ENCODE measurements at regions not wholly inside any gene's neighbourhood (a gene's known extent, or its start where the extent isn't known, plus 50 kb on each side); places are given as distances from the start of the nearest gene placed in this dataset.

GRCh38 chr2:162964513-162964912, 125.9 kb upstream of the KCNH7 start:
- no peak for DNase-seq (ENCODE audit: low read depth in 2 of 2)

- no peak for DNase-seq (ENCODE audit: low read depth in 2 of 2)
These were observed 124.6 kb upstream of the KCNH7 start for GRCh38 chr2:162963156-162963555.

GRCh38 chr2:162945785-162946184, 107.2 kb upstream of the KCNH7 start:
- DNase-seq (ENCODE audit: low read depth in 2 of 2), result no peak

GRCh38 chr2:162938387-162938786, 99.8 kb upstream of the KCNH7 start:
- no peak for DNase-seq (ENCODE audit: low read depth in 2 of 2)

GRCh38 chr2:162934191-162934590, 95.6 kb upstream of the KCNH7 start:
- no peak for DNase-seq (ENCODE audit: low read depth in 2 of 2)

GRCh38 chr2:162932416-162932815, 93.8 kb upstream of the KCNH7 start:
- no peak for DNase-seq (ENCODE audit: low read depth in 2 of 2)

- no peak for DNase-seq (ENCODE audit: low read depth in 2 of 2)
These were observed 91.0 kb upstream of the KCNH7 start for GRCh38 chr2:162929571-162929970.

DNA sequence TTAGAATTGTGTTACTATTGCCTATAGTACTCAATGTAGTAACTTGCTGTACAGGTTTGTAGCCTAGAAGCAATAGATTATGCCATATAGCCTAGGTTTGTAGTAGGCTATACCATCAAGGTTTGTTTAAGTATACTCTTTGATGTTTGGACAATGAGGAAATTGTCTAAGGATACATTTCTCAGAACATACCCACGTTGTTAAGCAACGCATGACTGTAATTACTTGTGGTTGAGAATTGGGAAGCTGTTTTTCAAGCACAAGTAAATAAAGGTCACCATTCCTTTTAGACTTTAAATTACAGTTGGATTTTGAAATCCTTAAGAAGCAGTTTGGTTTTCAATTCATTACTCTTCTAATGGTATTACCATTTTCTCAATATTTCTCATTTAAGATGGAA, 89.8 kb upstream of the KCNH7 start:
- no peak for DNase-seq (ENCODE audit: low read depth in 2 of 2)

DNA sequence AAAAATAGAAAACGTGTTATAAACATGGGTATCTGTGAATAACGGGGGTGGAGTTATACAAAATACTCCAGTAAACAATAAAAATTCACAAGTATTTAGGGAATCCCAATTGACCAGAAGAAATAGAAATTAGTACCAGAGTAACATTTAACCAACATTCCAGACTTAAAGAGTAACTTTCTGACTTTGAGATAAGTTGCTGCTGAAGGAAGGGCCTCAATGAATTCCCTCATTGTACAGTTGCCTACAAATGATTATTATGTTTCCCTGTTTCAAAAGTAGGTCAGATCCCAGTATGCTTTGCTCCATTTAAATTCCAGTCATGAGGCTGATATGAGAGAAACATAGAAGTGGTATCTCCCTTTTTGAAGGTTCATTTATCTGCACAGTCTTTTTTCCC, 88.3 kb upstream of the KCNH7 start:
- DNase-seq (ENCODE audit: low read depth in 2 of 2), result no peak

DNA sequence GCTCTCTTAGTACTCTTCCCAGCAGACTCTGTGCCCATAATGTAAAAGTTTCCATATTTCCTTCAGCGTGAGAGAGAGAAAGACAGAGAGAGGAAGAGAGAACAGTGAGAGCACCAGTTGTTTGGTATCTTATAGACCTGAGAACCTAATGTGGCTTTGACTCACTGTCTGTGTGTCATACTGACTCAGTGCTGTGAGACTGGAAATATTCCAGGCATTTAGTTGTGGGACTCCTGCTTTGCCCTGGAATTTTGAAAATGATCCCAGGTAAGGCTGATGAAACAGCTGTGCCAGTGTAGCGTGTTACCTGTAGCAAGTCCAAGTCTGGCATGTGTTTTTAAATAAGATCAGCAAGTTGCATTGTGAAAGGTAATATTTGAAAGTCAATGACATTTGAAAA, 87.9 kb upstream of the KCNH7 start:
- no peak for DNase-seq (ENCODE audit: low read depth in 2 of 2)

GRCh38 chr2:162925595-162925994, 87.0 kb upstream of the KCNH7 start:
- no peak for DNase-seq (ENCODE audit: low read depth in 2 of 2)

DNA sequence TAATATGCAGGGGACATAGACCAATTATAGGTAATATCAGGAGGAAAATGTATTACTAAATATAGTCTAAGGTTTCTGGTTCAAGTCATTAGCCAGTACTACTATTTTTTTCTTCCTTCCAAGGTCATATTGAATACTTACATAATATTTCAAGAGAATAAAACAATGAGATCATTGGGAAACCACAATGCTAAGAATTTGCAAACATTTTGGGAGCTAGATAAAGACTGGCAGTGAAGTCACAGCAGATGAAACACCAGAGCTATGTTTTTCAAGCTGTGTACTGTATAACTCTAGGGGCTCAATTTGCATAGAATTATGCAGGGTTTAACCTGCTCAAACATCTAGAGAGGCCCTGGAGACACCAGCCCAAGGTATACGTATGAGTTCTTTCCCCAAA, 80.5 kb upstream of the KCNH7 start:
- DNase-seq (ENCODE audit: low read depth in 2 of 2), result no peak

DNA sequence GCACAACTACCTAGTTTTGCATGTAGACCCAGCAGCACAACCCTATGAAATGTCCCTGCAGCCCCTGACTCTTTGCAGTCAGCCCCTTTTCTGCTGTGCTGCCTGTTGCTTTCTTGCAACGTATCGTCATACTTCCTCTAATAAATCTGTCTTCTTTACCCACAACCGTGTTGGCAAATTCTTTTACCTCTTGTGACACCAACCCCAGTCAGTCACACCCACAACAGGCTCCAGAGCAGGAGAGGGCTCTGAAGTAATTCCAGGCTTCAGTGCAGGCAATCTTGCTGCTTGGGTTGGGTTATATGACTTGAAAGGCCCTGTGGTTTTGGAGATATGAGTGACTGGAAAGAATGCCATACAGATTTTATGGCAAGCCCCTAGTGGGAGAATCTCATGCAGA, 79.1 kb upstream of the KCNH7 start:
- no peak for DNase-seq (ENCODE audit: low read depth in 2 of 2)

DNA sequence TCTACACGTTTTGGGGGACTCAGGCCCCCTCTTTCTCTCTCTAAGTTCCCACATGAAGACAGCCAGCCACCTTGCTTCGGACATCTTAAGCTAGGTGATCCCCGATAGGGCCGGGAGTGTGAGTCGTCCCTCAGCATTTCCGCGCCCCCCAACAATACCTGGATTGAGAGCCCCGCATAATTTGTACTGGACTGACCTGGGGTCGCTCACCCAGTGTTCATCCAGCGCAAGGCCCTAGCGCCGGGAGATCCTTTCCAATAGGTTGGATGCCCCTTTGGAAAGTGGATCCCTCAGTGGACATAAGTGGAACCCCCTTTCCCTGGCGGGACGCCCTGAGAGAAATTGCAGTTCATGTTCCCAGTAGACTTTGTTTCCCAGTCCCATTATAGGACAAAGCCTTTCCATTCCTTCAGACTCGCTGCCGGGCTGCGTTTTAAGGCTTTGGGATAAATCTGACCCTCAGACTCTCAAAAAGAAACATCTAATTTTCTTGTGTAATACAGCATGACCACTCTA, 77.8 kb upstream of the KCNH7 start:
- DNase-seq (ENCODE audit: low read depth in 2 of 2), result no peak

DNA sequence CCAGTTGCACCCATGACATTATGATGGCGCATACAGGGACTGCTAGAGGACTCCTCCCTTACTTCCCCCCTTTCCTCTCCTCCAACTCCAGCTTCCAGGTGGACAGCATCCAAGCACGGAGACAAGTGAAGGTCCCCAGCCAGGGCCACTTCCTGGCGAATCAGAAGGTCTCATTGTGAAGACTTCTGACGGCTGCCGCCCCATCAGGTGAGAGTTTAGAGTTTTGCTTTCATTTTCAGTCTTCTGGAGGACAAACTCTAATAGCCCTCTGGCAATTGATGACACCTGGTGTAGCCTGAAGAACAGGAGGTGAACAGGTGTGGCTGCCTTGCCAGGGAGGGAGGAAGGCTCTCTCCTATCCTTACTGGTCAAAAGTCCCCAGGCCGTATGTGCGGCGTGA, 77.3 kb upstream of the KCNH7 start:
- DNase-seq (ENCODE audit: low read depth in 2 of 2), result no peak

GRCh38 chr2:162914161-162914560, 75.6 kb upstream of the KCNH7 start:
- DNase-seq (ENCODE audit: low read depth in 2 of 2), result no peak

DNA sequence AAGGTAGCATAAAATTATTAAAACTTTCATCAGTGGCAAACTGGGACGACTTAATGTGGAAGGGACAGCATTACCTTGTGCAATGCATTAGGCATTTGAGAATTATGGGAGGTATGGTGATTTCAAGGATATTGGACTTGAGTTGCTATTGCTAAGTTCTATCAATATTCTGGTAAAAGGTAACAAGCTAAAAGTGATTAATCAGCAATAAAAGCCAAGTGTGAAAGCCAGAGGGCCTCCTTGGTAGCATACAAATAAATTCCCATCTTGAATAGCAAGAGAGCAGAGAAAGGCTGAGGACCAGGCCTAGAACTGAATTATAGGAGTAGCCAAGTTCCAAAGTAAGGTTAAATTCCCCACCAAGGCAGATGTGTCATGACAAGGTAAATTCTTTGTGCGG, 74.2 kb upstream of the KCNH7 start:
- DNase-seq (ENCODE audit: low read depth in 2 of 2), result no peak

DNA sequence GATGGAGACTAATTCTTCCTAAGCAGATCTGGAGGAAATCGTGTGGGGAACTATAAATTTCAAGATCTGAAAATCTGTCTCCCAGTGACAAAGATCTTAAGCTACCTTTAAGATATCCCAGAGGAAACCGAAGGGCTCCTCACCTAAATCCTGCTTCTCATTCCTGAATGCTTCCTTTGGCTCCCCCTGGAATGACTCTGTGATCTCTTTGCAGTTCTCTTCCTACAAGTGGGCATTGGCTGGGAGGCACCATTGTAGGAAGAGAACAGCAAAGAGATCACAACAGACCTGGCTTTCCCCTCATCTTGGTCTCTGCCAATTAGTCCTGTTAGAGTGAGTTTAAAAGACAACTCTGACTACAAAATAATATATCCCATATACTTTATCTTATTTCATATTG, 70.0 kb upstream of the KCNH7 start:
- DNase-seq (ENCODE audit: low read depth in 2 of 2), result no peak

GRCh38 chr2:162890690-162891311, 52.2 kb upstream of the KCNH7 start:
- DNase-seq (ENCODE audit: low read depth in 2 of 2), result peak; percentile 0 to 1

DNA sequence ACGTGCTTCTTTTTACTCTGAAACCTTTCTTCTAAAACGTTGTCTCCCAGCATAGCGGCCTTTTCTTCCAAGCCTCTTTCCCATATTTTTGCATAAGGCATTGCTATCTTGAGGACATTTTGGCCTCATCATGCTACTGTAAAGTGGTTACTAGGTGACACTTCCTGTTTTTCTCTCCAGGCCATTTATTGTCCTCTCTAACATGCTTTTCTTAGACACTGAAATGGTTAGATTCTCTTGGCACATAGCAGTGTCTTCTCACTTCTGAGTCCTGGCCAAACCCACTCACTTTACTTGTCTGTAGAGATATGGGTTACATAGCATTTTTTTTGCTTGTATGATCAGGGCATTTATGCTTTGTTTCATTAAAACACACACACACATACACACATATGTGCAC, 50.1 kb upstream of the KCNH7 start:
- DNase-seq (ENCODE audit: low read depth in 2 of 2), result no peak

All from stimulated activated CD4-positive, alpha-beta T cell treated with anti-CD3 and anti-CD28 coated beads, Interleukin-4, amount 100 ng/mL, for 48 hours (primary cell).